DND-41 (cell line): ENCODE measurements at regions not wholly inside any gene's neighbourhood (a gene's known extent, or its start where the extent isn't known, plus 50 kb on each side); places are given as distances from the start of the nearest gene placed in this dataset.

Experiments used
- CTCF ChIP-seq: IDR thresholded peaks from 2 replicates; pipeline ENCODE4 v1.5.1; 2012; ENCODE audit warnings: borderline replicate concordance, low read length, moderate library complexity, mild to moderate bottlenecking; ENCODE audit not compliant: poor library complexity, severe bottlenecking; ENCODE audit errors: extremely low read depth
- EZH2 ChIP-seq: IDR thresholded peaks from 3 replicates; pipeline ENCODE4 v1.6.1; 2012; ENCODE audit warnings: borderline replicate concordance, low read depth, mild to moderate bottlenecking, moderate library complexity, low read length, inconsistent platforms; ENCODE audit not compliant: severe bottlenecking

GRCh38 chr21:16034446-16035190, 304.8 kb downstream of the USP25 start:
- no peak for TF ChIP-seq CTCF
- TF ChIP-seq EZH2 = no peak
